H1 (cell line): ENCODE measurements at regions not wholly inside any gene's neighbourhood (a gene's known extent, or its start where the extent isn't known, plus 50 kb on each side); places are given as distances from the start of the nearest gene placed in this dataset.

Experiments used
- CTCF ChIA-PET: fragments of 300-600 bp; sonication (Branson Sonifier 250); formaldehyde crosslinking; loops from one replicate; lab custom pipeline; 2021; ENCODE audit not compliant: partially characterized antibody; lab: Charles Lee
- POLR2A ChIA-PET: fragments of 300-600 bp; sonication (Branson Sonifier 250); formaldehyde crosslinking; loops from one replicate; lab custom pipeline; 2021; ENCODE audit warnings: inconsistent platforms; ENCODE audit not compliant: partially characterized antibody; lab: Charles Lee
- DNase-seq, 2 experiments: peaks; one replicate each; pipeline versions ENCODE4 v3.0.0 to v3.0.0-alpha.2; 2010 to 2022; ENCODE audit warnings: low spot score in 2 of 2, low read depth in 1 of 2, mixed read lengths in 1 of 2
- FAIRE-seq: peaks from 2 replicates; lab custom pipeline; 2011; peaks lifted over from hg19 to GRCh38; lab: Jason Lieb, UNC
- H2AFZ ChIP-seq: 2 replicates; pipeline ENCODE4 v1.8.1; 2012; ENCODE audit warnings: low read length, inconsistent platforms
- H2AK5ac ChIP-seq: 2 replicates; pipeline ENCODE4 v1.6.1; 2013; ENCODE audit warnings: low read depth, low read length
- H2BK120ac ChIP-seq: replicated peaks from 2 replicates; pipeline ENCODE3; 2013; ENCODE audit warnings: low read depth, low read length, inconsistent platforms
- H2BK12ac ChIP-seq: 2 replicates; pipeline ENCODE4 v1.6.1; 2013; ENCODE audit warnings: low read depth, low read length
- H2BK15ac ChIP-seq: 2 replicates; pipeline ENCODE4 v1.6.1; 2013; ENCODE audit warnings: low read length
- H2BK20ac ChIP-seq: 2 replicates; pipeline ENCODE4 v1.6.1; 2013; ENCODE audit warnings: low read length
- H2BK5ac ChIP-seq: 2 replicates; pipeline ENCODE4 v1.6.1; 2013; ENCODE audit warnings: low read depth, low read length
- H3K14ac ChIP-seq: 2 replicates; pipeline ENCODE4 v1.6.1; 2013; ENCODE audit warnings: inconsistent platforms; ENCODE audit not compliant: insufficient read length
- H3K18ac ChIP-seq: 2 replicates; pipeline ENCODE4 v1.6.1; 2013; ENCODE audit warnings: low read length; ENCODE audit errors: extremely low read depth
- H3K23ac ChIP-seq: 2 replicates; pipeline ENCODE4 v1.6.1; 2013; ENCODE audit warnings: inconsistent platforms; ENCODE audit not compliant: insufficient read length
- H3K23me2 ChIP-seq: 2 replicates; pipeline ENCODE4 v1.6.1; 2013; ENCODE audit warnings: low read depth, low read length
- H3K27ac ChIP-seq: 2 replicates; pipeline ENCODE4 v1.6.1; 2011; ENCODE audit warnings: low read depth, low read length, inconsistent platforms
- H3K27me3 ChIP-seq, 4 experiments: replicated peaks in 1 of 4; 1 replicate in 1 of 4; 2 replicates in 3 of 4; pipeline versions ENCODE4 v1.6.1 to v1.8.1; 2011 to 2013; ENCODE audit warnings: low read length in 3 of 4, mild to moderate bottlenecking in 3 of 4, inconsistent platforms in 2 of 4, mixed read lengths in 2 of 4, moderate library complexity in 1 of 4; ENCODE audit not compliant: control insufficient read depth in 3 of 4, insufficient read depth in 3 of 4; ENCODE audit errors: extremely low read depth in 1 of 4
- H3K36me3 ChIP-seq, 4 experiments: 2 replicates each; pipeline versions ENCODE4 v1.6.1 to v1.8.1; 2011 to 2013; ENCODE audit warnings: mild to moderate bottlenecking in 4 of 4, low read length in 3 of 4, moderate library complexity in 2 of 4, control low read depth in 1 of 4, inconsistent platforms in 1 of 4; ENCODE audit not compliant: insufficient read depth in 4 of 4, control insufficient read depth in 2 of 4
- H3K4ac ChIP-seq: replicated peaks from 2 replicates; pipeline ENCODE3; 2013; ENCODE audit warnings: low read length, low read depth, mixed read lengths, inconsistent platforms; ENCODE audit not compliant: insufficient read length
- H3K4me1 ChIP-seq, 4 experiments: replicated peaks in 1 of 4; 1 replicate in 1 of 4; 2 replicates in 3 of 4; pipeline versions ENCODE4 v1.6.1 to v1.8.1; 2011 to 2013; ENCODE audit warnings: low read length in 3 of 4, inconsistent platforms in 2 of 4, mixed read lengths in 1 of 4; ENCODE audit not compliant: insufficient read depth in 4 of 4, control insufficient read depth in 3 of 4
- H3K4me2 ChIP-seq, 2 experiments: 2 replicates each; pipeline versions ENCODE4 v1.6.1 to v1.8.1; 2011 to 2013; ENCODE audit warnings: low read depth in 2 of 2, low read length in 2 of 2, control low read depth in 1 of 2, inconsistent platforms in 1 of 2, mild to moderate bottlenecking in 1 of 2; ENCODE audit not compliant: insufficient read depth in 1 of 2
- H3K4me3 ChIP-seq, 4 experiments: fragments of 200-600, 300-600 bp in 1 of 4; sonication (generic), shearing (Covaris generic), sonication (Bioruptor Twin) in 1 of 4; 2 replicates each; pipeline versions ENCODE4 v1.5.1 to v1.8.1; 2011 to 2016; ENCODE audit warnings: low read length in 4 of 4, low read depth in 3 of 4, control low read depth in 2 of 4, inconsistent platforms in 2 of 4, mild to moderate bottlenecking in 2 of 4, mixed read lengths in 1 of 4, moderate library complexity in 1 of 4; ENCODE audit not compliant: insufficient read depth in 2 of 4; ENCODE audit errors: extremely low read depth in 1 of 4
- H3K56ac ChIP-seq: replicated peaks from 2 replicates; pipeline ENCODE3; 2013; ENCODE audit warnings: low read depth, mild to moderate bottlenecking, mixed read lengths, low read length, inconsistent platforms; ENCODE audit not compliant: insufficient read length
- H3K79me1 ChIP-seq: 2 replicates; pipeline ENCODE4 v1.6.1; 2013; ENCODE audit warnings: low read depth, low read length, control low read depth
- H3K79me2 ChIP-seq, 2 experiments: 2 replicates each; pipeline versions ENCODE4 v1.6.1 to v1.8.1; 2012 to 2013; ENCODE audit warnings: low read length in 2 of 2, mild to moderate bottlenecking in 2 of 2, inconsistent platforms in 1 of 2; ENCODE audit not compliant: insufficient read depth in 2 of 2, control insufficient read depth in 1 of 2
- H3K9ac ChIP-seq, 4 experiments: replicated peaks in 1 of 4; 1 replicate in 1 of 4; 2 replicates in 3 of 4; pipeline versions ENCODE4 v1.6.1 to v1.8.1; 2011 to 2013; ENCODE audit warnings: low read depth in 3 of 4, low read length in 3 of 4, control low read depth in 2 of 4, mild to moderate bottlenecking in 2 of 4, moderate library complexity in 2 of 4, inconsistent platforms in 1 of 4; ENCODE audit errors: extremely low read depth in 1 of 4
- H3K9me3 ChIP-seq, 2 experiments: 2 replicates each; pipeline versions ENCODE4 v1.6.1 to v1.8.1; 2012 to 2013; ENCODE audit warnings: mild to moderate bottlenecking in 2 of 2, moderate library complexity in 2 of 2, control low read depth in 1 of 2, inconsistent platforms in 1 of 2, low read depth in 1 of 2, low read length in 1 of 2, mixed read lengths in 1 of 2; ENCODE audit not compliant: insufficient read depth in 2 of 2
- H4K20me1 ChIP-seq, 2 experiments: replicated peaks in 1 of 2; 2 replicates each; pipeline versions ENCODE3 to v1.8.1; 2011 to 2013; ENCODE audit warnings: inconsistent platforms in 2 of 2, low read length in 2 of 2, mild to moderate bottlenecking in 1 of 2; ENCODE audit not compliant: insufficient read depth in 2 of 2, control insufficient read depth in 1 of 2
- H4K5ac ChIP-seq: 2 replicates; pipeline ENCODE4 v1.6.1; 2013; ENCODE audit warnings: low read length, low read depth, mixed read lengths, inconsistent platforms; ENCODE audit not compliant: insufficient read length
- H4K8ac ChIP-seq: 2 replicates; pipeline ENCODE4 v1.8.0; 2013; ENCODE audit warnings: mild to moderate bottlenecking, moderate library complexity, low read length, inconsistent platforms; ENCODE audit not compliant: insufficient read depth; ENCODE audit errors: extremely low read depth
- H4K91ac ChIP-seq: replicated peaks from 2 replicates; pipeline ENCODE3; 2013; ENCODE audit warnings: low read length, mixed read lengths, inconsistent platforms; ENCODE audit not compliant: insufficient read length
- ATF3 ChIP-seq: IDR thresholded peaks from 2 replicates; pipeline ENCODE4 v1.6.1; 2011; ENCODE audit warnings: low read depth, mild to moderate bottlenecking, low read length; ENCODE audit not compliant: insufficient read depth
- CTBP2 ChIP-seq: IDR thresholded peaks from 2 replicates; pipeline ENCODE4 v1.7.0; 2011; ENCODE audit warnings: borderline replicate concordance, mild to moderate bottlenecking, moderate library complexity, mixed read lengths, low read length; ENCODE audit not compliant: insufficient read depth, insufficient read length
- EZH2 ChIP-seq: fragments of 200-600 bp; sonication (generic); IDR thresholded peaks from 2 replicates; pipeline ENCODE4 v1.7.1; 2012; ENCODE audit warnings: low read depth, mild to moderate bottlenecking, moderate library complexity, low read length, inconsistent platforms; ENCODE audit not compliant: severe bottlenecking
- FOSL1 ChIP-seq: IDR thresholded peaks from 2 replicates; pipeline ENCODE4 v1.6.1; 2011; ENCODE audit warnings: mild to moderate bottlenecking, low read depth, low read length, moderate library complexity; ENCODE audit not compliant: insufficient read depth
- JUN ChIP-seq: IDR thresholded peaks from 2 replicates; pipeline ENCODE4 v1.6.1; 2011; ENCODE audit warnings: low read depth, mild to moderate bottlenecking, improper control_type of control experiment, low read length
- KDM1A ChIP-seq: fragments of 200-600, 300-600 bp; sonication (generic); IDR thresholded peaks from 2 replicates; pipeline ENCODE4 v1.7.1; 2016; ENCODE audit warnings: mild to moderate bottlenecking, low read length, borderline replicate concordance
- MAFK ChIP-seq: IDR thresholded peaks from 2 replicates; pipeline ENCODE4 v1.6.1; 2012; ENCODE audit warnings: low read depth, mild to moderate bottlenecking, improper control_type of control experiment, low read length
- NRF1 ChIP-seq: IDR thresholded peaks from 2 replicates; pipeline ENCODE4 v1.6.1; 2011; ENCODE audit warnings: mild to moderate bottlenecking, low read depth, low read length, improper control_type of control experiment
- POU5F1 ChIP-seq: IDR thresholded peaks from 2 replicates; pipeline ENCODE4 v1.6.1; 2011; ENCODE audit warnings: low read depth, mild to moderate bottlenecking, low read length, moderate library complexity
- RNF2 ChIP-seq: fragments of 200-900, 300-1000 bp; sonication (generic); IDR thresholded peaks from 2 replicates; pipeline ENCODE4 v1.7.1; 2016; ENCODE audit warnings: borderline replicate concordance, low read depth, mild to moderate bottlenecking, antibody characterized with exemption, low read length; ENCODE audit not compliant: poor library complexity, severe bottlenecking; ENCODE audit errors: missing control alignments
- SIRT6 ChIP-seq: IDR thresholded peaks from one replicate; pipeline ENCODE4 v1.7.1; 2012; ENCODE audit warnings: low read length, inconsistent platforms
- TAF1 ChIP-seq: IDR thresholded peaks from 2 replicates; pipeline ENCODE4 v1.6.1; 2011; ENCODE audit warnings: mild to moderate bottlenecking, low read depth, low read length
- YY1 ChIP-seq: IDR thresholded peaks from 2 replicates; pipeline ENCODE4 v1.6.1; 2011; ENCODE audit warnings: low read depth, mild to moderate bottlenecking, low read length
- ZNF274 ChIP-seq: IDR thresholded peaks from 2 replicates; pipeline ENCODE4 v1.7.0; 2012; ENCODE audit warnings: low read length, borderline replicate concordance; ENCODE audit errors: extremely low read depth
- WGBS, 2 experiments: shearing (Covaris generic) in 1 of 2; methylation state at CpG; one replicate each; pipeline versions ENCODE4 v1.1.6 to v1.1.7; 2013 to 2015; ENCODE audit warnings: low lambda C conversion rate in 2 of 2, mixed read lengths in 2 of 2, inconsistent platforms in 1 of 2, low coverage in 1 of 2, missing lambda C conversion rate in 1 of 2; ENCODE audit not compliant: insufficient replicate concordance in 2 of 2, insufficient coverage in 1 of 2, insufficient read length in 1 of 2; ENCODE audit errors: extremely low coverage in 1 of 2, missing lambda C conversion rate in 1 of 2; 5-methylcytosine and 5-hydroxymethylcytosine counted together

GRCh38 chr22:34801221-34801620, 264.7 kb upstream of the ISX start:
- no peak overlapping the region for H2AFZ ChIP-seq
- no peak overlapping the region for H3K4me2 ChIP-seq
- H3K27ac ChIP-seq, result no peak overlapping the region
- no peak overlapping the region for H3K4me3 ChIP-seq
- H3K56ac ChIP-seq, result no peak overlapping the region
- no peak overlapping the region for H3K9ac ChIP-seq
- DNase-seq (no peak), FAIRE-seq (no peak)
- no peaks in the 10 kb centered on the region for H3K4me1 ChIP-seq
- H4K91ac ChIP-seq, result no peak overlapping the region
- no peaks in the 10 kb centered on the region for H3K79me1 ChIP-seq
- H2BK120ac ChIP-seq, result no peak overlapping the region
- H3K79me2 ChIP-seq, result no peaks in the 10 kb centered on the region
- ChIA-PET CTCF (interaction anchor here (1.8 kb wide), 1 partner anchor 184 kb away, joined by 4 read pairs; no protein-coding TSS in a partner anchor), POLR2A (interaction anchor here (1.2 kb wide), 1 partner anchor 16 kb away, joined by 3 read pairs; no protein-coding TSS in a partner anchor)
- no peak overlapping the region for H3K18ac ChIP-seq
- H2BK5ac ChIP-seq, result no peak overlapping the region
- H2BK15ac ChIP-seq, result no peak overlapping the region
- H3K27me3 ChIP-seq, result no peaks in the 10 kb centered on the region
- H3K9me3 ChIP-seq, result no peaks in the 10 kb centered on the region
- no peak overlapping the region for H2BK20ac ChIP-seq
- H3K4ac ChIP-seq, result no peak overlapping the region
- H2BK12ac ChIP-seq, result no peak overlapping the region
- no peaks in the 10 kb centered on the region for H4K20me1 ChIP-seq
- H3K23me2 ChIP-seq, result no peaks in the 10 kb centered on the region
- H3K36me3 ChIP-seq, result no peaks in the 10 kb centered on the region
- no peak overlapping the region for H4K5ac ChIP-seq
- no peak overlapping the region for H4K8ac ChIP-seq
- WGBS, 2 experiments, result 95% methylated on average over 11 of the region's 11 CpGs; no CpG with 5 or more reads in 1 of the 2 experiments
- H3K14ac ChIP-seq, result no peak overlapping the region
- H3K23ac ChIP-seq, result no peak overlapping the region
- no peak overlapping the region for H2AK5ac ChIP-seq
- no peak for TF ChIP-seq TAF1
- TF ChIP-seq ATF3, result no peak
- no peak for TF ChIP-seq JUN
- no peak for TF ChIP-seq CTBP2
- TF ChIP-seq POU5F1, result no peak
- TF ChIP-seq RNF2, result no peak
- no peak for TF ChIP-seq EZH2
- no peak for TF ChIP-seq YY1
- no peak for TF ChIP-seq KDM1A
- TF ChIP-seq ZNF274, result no peak
- no peak for TF ChIP-seq NRF1
- no peak for TF ChIP-seq SIRT6
- no peak for TF ChIP-seq MAFK
- TF ChIP-seq FOSL1, result no peak
